ENCODE measurements at regions not wholly inside any gene's neighbourhood (a gene's known extent, or its start where the extent isn't known, plus 50 kb on each side); places are given as distances from the start of the nearest gene placed in this dataset.

DNA sequence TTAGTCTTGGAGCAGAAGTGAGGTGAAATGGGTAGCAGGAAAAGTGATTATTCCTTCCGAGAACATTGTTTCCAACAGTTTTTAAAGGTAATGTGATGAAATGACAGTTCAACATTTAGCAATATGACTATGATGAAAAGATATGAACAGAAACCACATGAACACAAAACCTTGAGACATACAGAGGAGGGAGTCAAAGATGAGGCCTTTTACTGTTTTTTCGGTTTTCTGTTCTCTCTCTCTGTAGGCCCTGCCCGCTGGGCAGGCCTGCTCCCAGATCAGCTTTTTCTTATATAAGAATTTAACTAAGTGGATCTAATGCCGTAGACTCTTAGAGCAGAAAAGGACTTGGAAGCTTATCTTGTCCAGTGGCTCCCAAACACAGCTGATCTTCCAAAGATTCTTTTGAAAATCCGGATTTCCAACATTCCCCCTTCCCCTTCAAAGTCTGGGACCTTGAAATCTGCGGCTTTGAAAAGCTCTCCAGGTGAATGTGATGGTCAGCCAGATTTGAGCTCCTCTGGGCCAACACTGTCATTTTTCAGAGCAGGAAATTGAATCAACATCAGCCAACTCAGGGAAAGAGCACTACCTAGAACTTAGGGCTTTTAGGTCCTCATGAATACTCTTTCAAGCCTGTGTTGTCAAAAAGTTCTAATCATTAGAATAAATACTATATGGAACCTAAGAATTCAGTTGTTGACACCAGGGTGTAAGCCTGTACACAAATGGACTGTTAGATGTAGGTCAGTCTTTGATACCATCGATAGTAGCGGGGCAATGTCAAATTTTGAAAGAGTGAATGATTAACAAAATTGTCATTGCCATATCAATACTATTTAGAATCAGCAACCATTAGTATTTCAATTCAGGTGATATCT is 372.7 kb downstream of the SHQ1 start:
- DNase-seq = no peak
- Histone ChIP-seq H3K27me3 (ENCODE audit: low read depth) (no peaks in the 10 kb centered on the region), H3K27ac (no peak overlapping the region), H3K9me3 (no peaks in the 10 kb centered on the region), H3K36me3 (no peaks in the 10 kb centered on the region), H3K4me3 (no peak overlapping the region), H3K4me1 (no peaks in the 10 kb centered on the region)
- intact Hi-C loops (cut with DNase I) = no loop called here
- no peak for ATAC-seq
- TF ChIP-seq CTCF (IDR thresholded peaks at IDR 0.05) = no peak

GRCh38 chr3:72474775-72475174 is 373.5 kb downstream of the SHQ1 start:
- intact Hi-C loops (cut with DNase I) = no loop called here
- H3K27me3 ChIP-seq (ENCODE audit: low read depth) = no peaks in the 10 kb centered on the region
- H3K4me3 ChIP-seq = no peak overlapping the region
- DNase-seq = no peak
- ATAC-seq = no peak
- H3K4me1 ChIP-seq = no peaks in the 10 kb centered on the region
- TF ChIP-seq CTCF (IDR thresholded peaks at IDR 0.05) = no peak
- H3K36me3 ChIP-seq = no peaks in the 10 kb centered on the region
- H3K27ac ChIP-seq = no peak overlapping the region
- H3K9me3 ChIP-seq = no peaks in the 10 kb centered on the region

DNA sequence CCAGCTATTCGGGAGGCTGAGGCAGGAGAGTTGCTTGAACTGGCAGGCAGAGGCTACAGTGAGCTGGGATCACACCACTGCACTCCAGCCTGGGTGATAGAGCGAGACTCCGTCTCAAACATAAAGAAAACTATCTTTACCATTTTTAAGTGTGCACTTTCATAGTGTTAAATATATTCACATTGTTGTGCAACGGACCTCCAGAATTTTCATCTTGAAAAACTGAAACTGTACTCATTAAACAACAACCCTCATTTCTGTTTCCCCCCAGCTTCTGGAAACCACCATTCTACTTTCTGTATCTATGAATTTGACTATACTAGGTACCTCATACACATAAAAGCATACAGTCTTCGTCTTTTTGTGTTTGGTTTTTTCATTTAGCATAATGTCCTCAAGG is 375.1 kb downstream of the SHQ1 start:
- no peaks in the 10 kb centered on the region for H3K4me1 ChIP-seq
- no peak for ATAC-seq

GRCh38 chr3:72470904-72471417 is 377.3 kb downstream of the SHQ1 start:
- Histone ChIP-seq H3K27me3 (ENCODE audit: low read depth) (no peaks in the 10 kb centered on the region), H3K4me3 (no peak overlapping the region), H3K27ac (no peak overlapping the region), H3K36me3 (no peaks in the 10 kb centered on the region), H3K4me1 (no peaks in the 10 kb centered on the region), H3K9me3 (no peaks in the 10 kb centered on the region)
- ATAC-seq = no peak
- intact Hi-C loops (cut with DNase I) = no loop called here
- TF ChIP-seq CTCF (IDR thresholded peaks at IDR 0.05) = no peak
- no peak for DNase-seq

More for the DNA sequence above, 375.1 kb downstream of the SHQ1 start:
- Histone ChIP-seq H3K4me3 (no peak overlapping the region), H3K27me3 (ENCODE audit: low read depth) (no peaks in the 10 kb centered on the region), H3K9me3 (no peaks in the 10 kb centered on the region), H3K27ac (no peak overlapping the region), H3K36me3 (no peaks in the 10 kb centered on the region)
- intact Hi-C loops (cut with DNase I) = no loop called here
- no peak for DNase-seq
- TF ChIP-seq CTCF (IDR thresholded peaks at IDR 0.05) = no peak

- Histone ChIP-seq H3K4me3 (no peak overlapping the region), H3K9me3 (no peaks in the 10 kb centered on the region), H3K4me1 (no peaks in the 10 kb centered on the region), H3K27ac (no peak overlapping the region), H3K36me3 (no peaks in the 10 kb centered on the region), H3K27me3 (ENCODE audit: low read depth) (no peaks in the 10 kb centered on the region)
- intact Hi-C loops (cut with DNase I) = no loop called here
- DNase-seq = no peak
- no peak for ATAC-seq
- TF ChIP-seq CTCF (IDR thresholded peaks at IDR 0.05) = no peak
These were observed 382.4 kb downstream of the SHQ1 start for GRCh38 chr3:72465853-72466252.
